Liver (tissue), 3 donors: ENCODE measurements at regions not wholly inside any gene's neighbourhood (a gene's known extent, or its start where the extent isn't known, plus 50 kb on each side); places are given as distances from the start of the nearest gene placed in this dataset.

Experiments
- CTCF ChIP-seq: fragments of 150-350 bp; IDR thresholded peaks from 2 replicates; pipeline ENCODE4 v1.5.1; 2017; ENCODE audit warnings: improper control_type of control experiment, low read depth, low read length; ENCODE audit not compliant: missing input control
- EGR1 ChIP-seq, 2 donors: IDR thresholded peaks; 2 replicates each; pipeline ENCODE4 v1.6.1; 2016 to 2018; ENCODE audit warnings: antibody characterized with exemption in 2 of 2, low read depth in 2 of 2
- donor health status: healthy.
- donor health status: healthy.

- TF ChIP-seq CTCF = no peak
- TF ChIP-seq EGR1 (IDR thresholded peaks at IDR 0.05; ENCODE audit: low read depth in 2 of 2) = no peak
Measured at GRCh38 chr16:86378831-86379504, 131.4 kb upstream of the FOXF1 start.
